ENCODE measurements at regions not wholly inside any gene's neighbourhood (a gene's known extent, or its start where the extent isn't known, plus 50 kb on each side); places are given as distances from the start of the nearest gene placed in this dataset.
A peak's percentile ranks its signal among the peaks of the same experiment; 100 is the strongest.

DNA sequence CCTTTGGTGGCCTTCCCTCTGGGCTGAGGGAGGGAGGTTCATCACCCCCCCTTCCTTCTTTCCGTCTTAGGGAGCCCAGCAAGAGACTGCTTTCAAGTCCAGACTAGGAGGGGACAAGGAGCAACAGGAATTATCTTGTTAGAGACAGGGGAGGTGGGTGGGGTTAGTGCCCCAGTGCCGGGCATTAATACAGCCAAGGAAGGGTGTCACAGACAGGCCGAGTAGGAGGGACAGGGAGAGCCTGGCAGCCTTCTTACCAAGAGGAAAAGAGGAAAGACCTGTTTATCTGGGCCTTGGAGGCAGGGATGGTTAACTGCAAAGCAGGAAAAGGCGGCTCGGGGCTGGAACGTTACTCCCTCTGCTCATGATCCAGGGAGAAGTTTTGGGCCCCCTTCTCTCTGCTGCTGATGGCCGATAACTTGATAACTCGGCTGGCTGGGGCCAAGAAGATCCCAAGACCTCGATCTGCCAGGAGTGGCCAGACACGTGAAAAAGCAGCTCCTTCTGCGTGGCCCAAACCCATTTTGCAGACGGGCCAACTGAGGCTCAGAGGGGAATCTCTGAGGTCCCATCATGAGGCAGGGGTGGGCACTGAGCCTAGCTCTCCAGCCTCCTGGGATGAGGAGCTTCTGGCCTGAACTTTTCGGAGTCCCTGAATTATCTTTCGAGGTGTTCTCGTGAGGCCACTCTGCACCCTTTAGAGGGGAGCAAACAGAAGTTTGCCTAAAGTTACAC lies 79.3 kb downstream of the PTPRS start:
- no peak overlapping the region for H3K4me2 ChIP-seq (ENCODE audit: insufficient read depth, low read length, poor library complexity, severe bottlenecking)
- H4K8ac ChIP-seq (ENCODE audit: low read depth, low read length): no peak overlapping the region
- no peak overlapping the region for H2BK15ac ChIP-seq (ENCODE audit: low read length)
- no peak overlapping the region for H2BK120ac ChIP-seq (ENCODE audit: low read depth, low read length)
- H3K18ac ChIP-seq (ENCODE audit: low read length): no peak overlapping the region
- H4K91ac ChIP-seq (ENCODE audit: low read depth, low read length, poor library complexity): no peak overlapping the region
- no peak overlapping the region for H3K4me3 ChIP-seq (ENCODE audit: low read length in 2 of 2)
- H3K79me1 ChIP-seq (ENCODE audit: low read depth, low read length): peaks cover 4% of the 10 kb centered on the region
- H3K27me3 ChIP-seq (ENCODE audit: control insufficient read depth in 3 of 3, insufficient read depth in 3 of 3, low read depth in 1 of 3, low read length in 3 of 3): no peaks in the 10 kb centered on the region
- H3K4me1 ChIP-seq (ENCODE audit: control insufficient read depth in 2 of 2, insufficient read depth in 1 of 2, low read depth in 1 of 2, low read length in 2 of 2): no peaks in the 10 kb centered on the region
- DNase-seq (ENCODE audit: low spot score): no peak
- H2BK12ac ChIP-seq (ENCODE audit: low read length): no peak overlapping the region
- H2BK5ac ChIP-seq (ENCODE audit: low read length): no peak overlapping the region
- peaks cover 9 to 18% of the 10 kb centered on the region in 2 donors for H3K9me3 ChIP-seq (replicated peaks in 1 of 2; ENCODE audit: control insufficient read depth in 2 of 2, insufficient read depth in 1 of 2, low read depth in 1 of 2, low read length in 2 of 2)
- no CpG with 5 or more reads among the region's 15 CpGs for WGBS, 2 donors (ENCODE audit: extremely low coverage in 2 of 2, insufficient read length in 2 of 2, insufficient replicate concordance in 1 of 2)
- no peak overlapping the region for H2AK5ac ChIP-seq (ENCODE audit: low read depth, low read length)
- H3K9ac ChIP-seq (ENCODE audit: low read depth, low read length, poor library complexity): no peak overlapping the region
- no peak overlapping the region for H3K14ac ChIP-seq (ENCODE audit: low read length)
- H3K4ac ChIP-seq (ENCODE audit: low read length): no peak overlapping the region
- H3K36me3 ChIP-seq (replicated peaks in 1 of 2; ENCODE audit: control insufficient read depth in 2 of 2, insufficient read depth in 2 of 2, low read length in 2 of 2): peaks cover 69 to 98% of the 10 kb centered on the region in 2 donors
- H2AFZ ChIP-seq (ENCODE audit: low read length): no peak overlapping the region
- no peak overlapping the region for H3K23ac ChIP-seq (ENCODE audit: low read depth, low read length, poor library complexity)
- no peak overlapping the region for H3K27ac ChIP-seq (replicated peaks; ENCODE audit: low read length)

DNA sequence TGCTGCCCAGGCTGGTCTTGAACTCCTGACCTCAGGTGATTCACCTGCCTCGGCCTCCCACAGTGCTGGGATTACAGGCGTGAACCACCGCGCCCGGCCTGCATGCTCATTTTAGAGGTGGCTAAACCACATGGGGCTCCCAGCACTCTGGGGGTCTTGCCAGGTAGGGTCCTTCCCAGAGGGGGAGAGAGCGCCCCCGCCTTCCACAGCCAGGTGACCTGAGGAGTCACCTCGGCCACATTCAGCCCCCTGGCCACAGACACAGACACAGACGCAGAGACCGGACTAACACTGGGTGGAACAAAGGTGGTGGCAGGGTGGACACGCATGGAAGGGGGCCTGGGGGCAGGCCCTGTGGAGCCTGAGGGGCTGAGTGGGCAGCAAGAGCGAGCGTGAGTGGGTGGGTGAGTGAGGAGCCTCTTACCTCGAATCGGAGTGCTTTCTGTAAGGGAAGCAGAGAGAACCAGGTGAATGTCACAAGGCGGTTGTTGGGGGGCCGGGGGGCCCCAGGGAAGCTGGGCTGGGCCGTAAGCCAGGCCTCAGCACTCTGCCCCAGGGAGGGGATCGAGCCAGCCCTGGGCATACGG lies 80.1 kb downstream of the PTPRS start:
- DNase-seq (ENCODE audit: low spot score): no peak
- Histone ChIP-seq H3K4me1 (ENCODE audit: control insufficient read depth in 2 of 2, insufficient read depth in 1 of 2, low read depth in 1 of 2, low read length in 2 of 2) (no peaks in the 10 kb centered on the region), H3K4me2 (ENCODE audit: insufficient read depth, low read length, poor library complexity, severe bottlenecking) (no peak overlapping the region), H3K27ac (replicated peaks; ENCODE audit: low read length) (no peak overlapping the region), H2BK12ac (ENCODE audit: low read length) (no peak overlapping the region), H4K8ac (ENCODE audit: low read depth, low read length) (no peak overlapping the region), H2BK120ac (ENCODE audit: low read depth, low read length) (no peak overlapping the region), H4K91ac (ENCODE audit: low read depth, low read length, poor library complexity) (no peak overlapping the region), H2AFZ (ENCODE audit: low read length) (no peak overlapping the region), H2BK15ac (ENCODE audit: low read length) (no peak overlapping the region), H3K9me3 (replicated peaks in 1 of 2; ENCODE audit: control insufficient read depth in 2 of 2, insufficient read depth in 1 of 2, low read depth in 1 of 2, low read length in 2 of 2) (peaks cover 14 to 26% of the 10 kb centered on the region in 2 donors), H3K4ac (ENCODE audit: low read length) (no peak overlapping the region), H2AK5ac (ENCODE audit: low read depth, low read length) (no peak overlapping the region), H3K23ac (ENCODE audit: low read depth, low read length, poor library complexity) (peak overlapping the region; percentile 13), H3K79me1 (ENCODE audit: low read depth, low read length) (peaks cover 4% of the 10 kb centered on the region), H3K14ac (ENCODE audit: low read length) (no peak overlapping the region), H3K27me3 (ENCODE audit: control insufficient read depth in 3 of 3, insufficient read depth in 3 of 3, low read depth in 1 of 3, low read length in 3 of 3) (no peaks in the 10 kb centered on the region), H3K36me3 (replicated peaks in 1 of 2; ENCODE audit: control insufficient read depth in 2 of 2, insufficient read depth in 2 of 2, low read length in 2 of 2) (peaks cover 76 to 99% of the 10 kb centered on the region in 2 donors), H3K9ac (ENCODE audit: low read depth, low read length, poor library complexity) (no peak overlapping the region), H2BK5ac (ENCODE audit: low read length) (no peak overlapping the region), H3K18ac (ENCODE audit: low read length) (peak overlapping the region; percentile 84), H3K4me3 (ENCODE audit: low read length in 2 of 2) (no peak overlapping the region)
- no CpG with 5 or more reads among the region's 20 CpGs for WGBS, 2 donors (ENCODE audit: extremely low coverage in 2 of 2, insufficient read length in 2 of 2, insufficient replicate concordance in 1 of 2)

DNA sequence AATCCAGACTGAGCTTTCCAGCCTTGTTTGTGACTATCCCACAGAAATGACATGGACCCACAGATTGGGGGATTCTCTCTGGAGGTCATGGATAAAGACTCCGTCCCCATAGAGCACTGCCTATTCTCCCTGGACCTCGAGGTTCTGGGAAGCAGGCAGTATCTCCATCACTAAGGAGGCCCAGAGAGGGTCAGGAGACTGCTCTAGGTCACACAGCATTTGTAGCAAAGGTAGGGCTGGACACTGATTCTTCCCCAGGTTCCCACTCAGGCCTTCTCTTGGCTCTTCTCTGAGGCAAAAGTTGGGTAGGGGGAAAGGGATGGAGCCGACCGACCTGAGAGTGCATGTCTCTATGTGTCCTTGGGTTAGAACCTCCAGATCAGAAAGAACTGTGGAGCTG lies 80.9 kb downstream of the PTPRS start:
- Histone ChIP-seq H3K4me3 (ENCODE audit: low read length in 2 of 2) (no peak overlapping the region), H2BK5ac (ENCODE audit: low read length) (no peak overlapping the region), H3K23ac (ENCODE audit: low read depth, low read length, poor library complexity) (no peak overlapping the region), H3K4me2 (ENCODE audit: insufficient read depth, low read length, poor library complexity, severe bottlenecking) (no peak overlapping the region), H3K14ac (ENCODE audit: low read length) (no peak overlapping the region), H3K36me3 (replicated peaks in 1 of 2; ENCODE audit: control insufficient read depth in 2 of 2, insufficient read depth in 2 of 2, low read length in 2 of 2) (peaks cover 77 to 99% of the 10 kb centered on the region in 2 donors), H4K8ac (ENCODE audit: low read depth, low read length) (no peak overlapping the region), H2BK120ac (ENCODE audit: low read depth, low read length) (no peak overlapping the region), H3K9me3 (replicated peaks in 1 of 2; ENCODE audit: control insufficient read depth in 2 of 2, insufficient read depth in 1 of 2, low read depth in 1 of 2, low read length in 2 of 2) (peaks cover 20 to 33% of the 10 kb centered on the region in 2 donors), H3K4ac (ENCODE audit: low read length) (no peak overlapping the region), H3K27ac (replicated peaks; ENCODE audit: low read length) (no peak overlapping the region), H3K18ac (ENCODE audit: low read length) (no peak overlapping the region), H3K79me1 (ENCODE audit: low read depth, low read length) (peaks cover 9% of the 10 kb centered on the region), H3K9ac (ENCODE audit: low read depth, low read length, poor library complexity) (no peak overlapping the region), H4K91ac (ENCODE audit: low read depth, low read length, poor library complexity) (no peak overlapping the region), H2AK5ac (ENCODE audit: low read depth, low read length) (no peak overlapping the region), H2BK12ac (ENCODE audit: low read length) (no peak overlapping the region), H3K4me1 (ENCODE audit: control insufficient read depth in 2 of 2, insufficient read depth in 1 of 2, low read depth in 1 of 2, low read length in 2 of 2) (no peaks in the 10 kb centered on the region), H2AFZ (ENCODE audit: low read length) (no peak overlapping the region), H3K27me3 (ENCODE audit: control insufficient read depth in 3 of 3, insufficient read depth in 3 of 3, low read depth in 1 of 3, low read length in 3 of 3) (no peaks in the 10 kb centered on the region), H2BK15ac (ENCODE audit: low read length) (no peak overlapping the region)
- DNase-seq (ENCODE audit: low spot score): no peak
- WGBS, 2 donors (ENCODE audit: extremely low coverage in 2 of 2, insufficient read length in 2 of 2, insufficient replicate concordance in 1 of 2): no CpG with 5 or more reads among the region's 4 CpGs

DNA sequence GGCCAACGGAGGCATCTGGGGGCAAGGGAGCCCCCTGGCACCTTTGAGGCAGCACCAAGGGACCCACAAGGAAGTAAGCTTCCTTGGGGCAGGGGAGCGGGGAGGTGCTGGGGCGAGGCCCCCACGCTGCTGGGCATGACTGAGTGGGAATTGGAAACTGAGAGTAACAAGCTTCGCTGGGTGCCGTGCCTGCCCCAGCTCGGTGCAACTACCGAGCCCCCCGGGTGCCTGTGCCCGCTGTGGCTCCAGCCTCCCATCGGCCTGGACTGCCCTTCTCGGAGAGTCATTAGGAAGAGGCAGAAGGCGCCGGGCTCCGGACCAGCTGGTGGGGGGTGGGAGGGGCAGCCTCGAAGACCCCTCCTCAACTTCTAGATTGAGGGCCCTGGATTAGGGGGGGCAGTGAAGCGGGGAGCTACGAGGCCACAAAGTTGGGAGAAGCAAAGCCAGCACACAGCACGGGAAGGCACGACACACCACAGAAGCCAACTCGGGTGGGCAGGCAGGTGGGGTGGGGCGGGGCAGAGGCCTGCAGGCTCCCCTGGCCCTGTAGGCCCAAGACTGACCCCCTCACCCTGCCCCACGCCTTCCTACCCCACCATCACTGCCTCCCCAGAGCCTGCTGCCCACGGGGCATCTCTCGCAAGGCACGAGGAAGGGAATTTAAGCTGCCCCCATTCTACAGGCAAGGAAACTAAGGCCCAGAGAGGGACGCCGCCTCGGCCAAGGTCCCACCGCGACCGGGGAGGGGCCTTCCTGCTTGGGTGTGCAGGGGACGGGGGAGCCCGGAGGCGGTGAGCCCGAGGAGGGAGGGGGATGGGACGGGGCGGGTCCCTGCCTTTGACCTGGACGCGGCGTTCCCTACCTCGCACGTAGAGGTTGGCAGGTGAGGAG lies 83.2 kb downstream of the PTPRS start:
- H3K4me1 ChIP-seq (ENCODE audit: control insufficient read depth in 2 of 2, insufficient read depth in 1 of 2, low read depth in 1 of 2, low read length in 2 of 2): no peaks in the 10 kb centered on the region
- no peak overlapping the region for H3K14ac ChIP-seq (ENCODE audit: low read length)
- no peak overlapping the region for H3K4ac ChIP-seq (ENCODE audit: low read length)
- no peak overlapping the region for H3K27ac ChIP-seq (replicated peaks; ENCODE audit: low read length)
- H4K91ac ChIP-seq (ENCODE audit: low read depth, low read length, poor library complexity): no peak overlapping the region
- no peak overlapping the region for H3K23ac ChIP-seq (ENCODE audit: low read depth, low read length, poor library complexity)
- peak overlapping the region in 1 of 2 donors; percentile 43 for H3K4me3 ChIP-seq (ENCODE audit: low read length in 2 of 2)
- DNase-seq (ENCODE audit: low spot score): no peak
- H2BK5ac ChIP-seq (ENCODE audit: low read length): peak overlapping the region; percentile 67
- no peak overlapping the region for H4K8ac ChIP-seq (ENCODE audit: low read depth, low read length)
- no peak overlapping the region for H3K9ac ChIP-seq (ENCODE audit: low read depth, low read length, poor library complexity)
- H3K79me1 ChIP-seq (ENCODE audit: low read depth, low read length): peaks cover 6% of the 10 kb centered on the region
- H2BK120ac ChIP-seq (ENCODE audit: low read depth, low read length): no peak overlapping the region
- peaks cover 22 to 40% of the 10 kb centered on the region in 2 donors for H3K9me3 ChIP-seq (replicated peaks in 1 of 2; ENCODE audit: control insufficient read depth in 2 of 2, insufficient read depth in 1 of 2, low read depth in 1 of 2, low read length in 2 of 2)
- no peak overlapping the region for H2AK5ac ChIP-seq (ENCODE audit: low read depth, low read length)
- H3K18ac ChIP-seq (ENCODE audit: low read length): no peak overlapping the region
- H3K4me2 ChIP-seq (ENCODE audit: insufficient read depth, low read length, poor library complexity, severe bottlenecking): no peak overlapping the region
- no peak overlapping the region for H2BK15ac ChIP-seq (ENCODE audit: low read length)
- H2BK12ac ChIP-seq (ENCODE audit: low read length): no peak overlapping the region
- H2AFZ ChIP-seq (ENCODE audit: low read length): no peak overlapping the region
- WGBS, 2 donors (ENCODE audit: extremely low coverage in 2 of 2, insufficient read length in 2 of 2, insufficient replicate concordance in 1 of 2): no CpG with 5 or more reads among the region's 43 CpGs
- H3K36me3 ChIP-seq (replicated peaks in 1 of 2; ENCODE audit: control insufficient read depth in 2 of 2, insufficient read depth in 2 of 2, low read length in 2 of 2): peaks cover 63 to 98% of the 10 kb centered on the region in 2 donors
- no peaks in the 10 kb centered on the region for H3K27me3 ChIP-seq (ENCODE audit: control insufficient read depth in 3 of 3, insufficient read depth in 3 of 3, low read depth in 1 of 3, low read length in 3 of 3)

Measured in neuronal stem cell (in vitro differentiated cells).